GM23338 (cell line): ENCODE measurements at regions not wholly inside any gene's neighbourhood (a gene's known extent, or its start where the extent isn't known, plus 50 kb on each side); places are given as distances from the start of the nearest gene placed in this dataset.

Experiments
- ATAC-seq: fragments of 200-7000 bp; cut with Tn5 transposase; 3 replicates; pipeline ENCODE4 v1.9.1; 2020
- DNase-seq: peaks from one replicate; pipeline ENCODE4 v3.0.0-alpha.2; 2015; ENCODE audit warnings: low spot score
- H2AFZ ChIP-seq: fragments of 200-600 bp; sonication (generic); 2 replicates; pipeline ENCODE4 v1.8.0; 2016; ENCODE audit warnings: antibody characterized with exemption, mild to moderate bottlenecking, moderate library complexity
- H3F3A ChIP-seq: fragments of 200-600 bp; sonication (generic); replicated peaks from 2 replicates; pipeline ENCODE4 v1.8.0; 2017; ENCODE audit warnings: antibody characterized with exemption, mixed run types, low read depth
- H3K27ac ChIP-seq: fragments of 200-600 bp; sonication (generic); 2 replicates; pipeline ENCODE4 v1.6.1; 2016; ENCODE audit warnings: low read depth
- H3K27me3 ChIP-seq: fragments of 200-600 bp; sonication (generic); 2 replicates; pipeline ENCODE4 v1.8.0; 2016; ENCODE audit warnings: mild to moderate bottlenecking, mixed run types, moderate library complexity; ENCODE audit not compliant: insufficient read depth
- H3K36me3 ChIP-seq: fragments of 200-600 bp; sonication (generic); 2 replicates; pipeline ENCODE4 v1.8.0; 2016; ENCODE audit warnings: mild to moderate bottlenecking; ENCODE audit not compliant: insufficient read depth
- H3K4me1 ChIP-seq: fragments of 200-600 bp; sonication (generic); 2 replicates; pipeline ENCODE4 v1.8.0; 2016; ENCODE audit warnings: mild to moderate bottlenecking, moderate library complexity; ENCODE audit not compliant: insufficient read depth
- H3K4me2 ChIP-seq: fragments of 200-600 bp; sonication (generic); 2 replicates; pipeline ENCODE4 v1.7.1; 2017; ENCODE audit warnings: mixed run types
- H3K4me3 ChIP-seq: fragments of 200-600 bp; sonication (generic); 2 replicates; pipeline ENCODE4 v1.6.1; 2016; ENCODE audit warnings: mixed run types
- H3K79me2 ChIP-seq: fragments of 200-600 bp; sonication (generic); replicated peaks from 2 replicates; pipeline ENCODE4 v1.8.0; 2017; ENCODE audit warnings: mild to moderate bottlenecking; ENCODE audit not compliant: insufficient read depth
- H3K9me2 ChIP-seq: fragments of 200-600 bp; sonication (generic); 2 replicates; pipeline ENCODE4 v1.8.0; 2017; ENCODE audit not compliant: insufficient read depth
- H4K20me1 ChIP-seq: fragments of 200-600 bp; sonication (generic); replicated peaks from 2 replicates; pipeline ENCODE4 v1.8.0; 2017; ENCODE audit warnings: mild to moderate bottlenecking; ENCODE audit not compliant: insufficient read depth
- H3K27ac Mint-ChIP-seq: 2 replicates; pipeline ENCODE4 v1.8.0; 2020; ENCODE audit warnings: inconsistent platforms, mild to moderate bottlenecking, moderate library complexity, mixed read lengths
- H3K27me3 Mint-ChIP-seq: 3 replicates; pipeline ENCODE4 v1.8.0; 2022; ENCODE audit warnings: low read depth, mild to moderate bottlenecking, moderate library complexity, mixed read lengths, inconsistent platforms; ENCODE audit not compliant: insufficient read depth, poor library complexity
- H3K36me3 Mint-ChIP-seq: 3 replicates; pipeline ENCODE4 v1.8.0; 2021; ENCODE audit warnings: low read depth, mild to moderate bottlenecking, inconsistent platforms, moderate library complexity, mixed read lengths
- H3K4me1 Mint-ChIP-seq: 3 replicates; pipeline ENCODE4 v1.8.0; 2020; ENCODE audit warnings: mild to moderate bottlenecking, inconsistent platforms, mixed read lengths
- H3K4me3 Mint-ChIP-seq: 3 replicates; pipeline ENCODE4 v1.8.0; 2021; ENCODE audit warnings: moderate library complexity, mild to moderate bottlenecking, inconsistent platforms, mixed read lengths
- H3K9me3 Mint-ChIP-seq: 3 replicates; pipeline ENCODE4 v1.8.0; 2020; ENCODE audit warnings: moderate library complexity, mild to moderate bottlenecking, inconsistent platforms, mixed read lengths
- CREB1 ChIP-seq: fragments of 250-450 bp; sonication (Bioruptor Pico); IDR thresholded peaks from 2 replicates; pipeline ENCODE4 v1.5.0; 2020; ENCODE audit warnings: low read depth, mild to moderate bottlenecking, moderate library complexity
- JUNB ChIP-seq: IDR thresholded peaks from one replicate; pipeline ENCODE4 v1.6.1; 2016; ENCODE audit warnings: antibody characterized with exemption; ENCODE audit not compliant: unreplicated experiment
- NANOG ChIP-seq: IDR thresholded peaks from 2 replicates; pipeline ENCODE4 v1.6.1; 2016; ENCODE audit warnings: antibody characterized with exemption, borderline replicate concordance
- POLR2AphosphoS5 ChIP-seq: IDR thresholded peaks from 2 replicates; pipeline ENCODE4 v1.6.1; 2016; ENCODE audit warnings: antibody characterized with exemption, low read depth
- ZNF114 ChIP-seq: fragments of 250-450 bp; sonication (Bioruptor Pico); IDR thresholded peaks from 2 replicates; pipeline ENCODE4 v1.5.0; 2020; ENCODE audit warnings: mild to moderate bottlenecking, moderate library complexity
- ZNF331 ChIP-seq: fragments of 250-450 bp; sonication (Bioruptor Pico); IDR thresholded peaks from 2 replicates; pipeline ENCODE4 v1.5.0; 2020; ENCODE audit warnings: low read depth, mild to moderate bottlenecking, moderate library complexity
- TF ChIP-seq, protein P1 (sequence below): fragments of 250-450 bp; sonication (Bioruptor Pico); IDR thresholded peaks from 2 replicates; pipeline ENCODE4 v1.5.0; 2020; ENCODE audit warnings: mild to moderate bottlenecking, moderate library complexity
- TF ChIP-seq, protein P2 (sequence below): IDR thresholded peaks from 2 replicates; pipeline ENCODE4 v1.6.1; 2016; ENCODE audit warnings: antibody characterized with exemption

- TF ChIP-seq, protein P1, sequence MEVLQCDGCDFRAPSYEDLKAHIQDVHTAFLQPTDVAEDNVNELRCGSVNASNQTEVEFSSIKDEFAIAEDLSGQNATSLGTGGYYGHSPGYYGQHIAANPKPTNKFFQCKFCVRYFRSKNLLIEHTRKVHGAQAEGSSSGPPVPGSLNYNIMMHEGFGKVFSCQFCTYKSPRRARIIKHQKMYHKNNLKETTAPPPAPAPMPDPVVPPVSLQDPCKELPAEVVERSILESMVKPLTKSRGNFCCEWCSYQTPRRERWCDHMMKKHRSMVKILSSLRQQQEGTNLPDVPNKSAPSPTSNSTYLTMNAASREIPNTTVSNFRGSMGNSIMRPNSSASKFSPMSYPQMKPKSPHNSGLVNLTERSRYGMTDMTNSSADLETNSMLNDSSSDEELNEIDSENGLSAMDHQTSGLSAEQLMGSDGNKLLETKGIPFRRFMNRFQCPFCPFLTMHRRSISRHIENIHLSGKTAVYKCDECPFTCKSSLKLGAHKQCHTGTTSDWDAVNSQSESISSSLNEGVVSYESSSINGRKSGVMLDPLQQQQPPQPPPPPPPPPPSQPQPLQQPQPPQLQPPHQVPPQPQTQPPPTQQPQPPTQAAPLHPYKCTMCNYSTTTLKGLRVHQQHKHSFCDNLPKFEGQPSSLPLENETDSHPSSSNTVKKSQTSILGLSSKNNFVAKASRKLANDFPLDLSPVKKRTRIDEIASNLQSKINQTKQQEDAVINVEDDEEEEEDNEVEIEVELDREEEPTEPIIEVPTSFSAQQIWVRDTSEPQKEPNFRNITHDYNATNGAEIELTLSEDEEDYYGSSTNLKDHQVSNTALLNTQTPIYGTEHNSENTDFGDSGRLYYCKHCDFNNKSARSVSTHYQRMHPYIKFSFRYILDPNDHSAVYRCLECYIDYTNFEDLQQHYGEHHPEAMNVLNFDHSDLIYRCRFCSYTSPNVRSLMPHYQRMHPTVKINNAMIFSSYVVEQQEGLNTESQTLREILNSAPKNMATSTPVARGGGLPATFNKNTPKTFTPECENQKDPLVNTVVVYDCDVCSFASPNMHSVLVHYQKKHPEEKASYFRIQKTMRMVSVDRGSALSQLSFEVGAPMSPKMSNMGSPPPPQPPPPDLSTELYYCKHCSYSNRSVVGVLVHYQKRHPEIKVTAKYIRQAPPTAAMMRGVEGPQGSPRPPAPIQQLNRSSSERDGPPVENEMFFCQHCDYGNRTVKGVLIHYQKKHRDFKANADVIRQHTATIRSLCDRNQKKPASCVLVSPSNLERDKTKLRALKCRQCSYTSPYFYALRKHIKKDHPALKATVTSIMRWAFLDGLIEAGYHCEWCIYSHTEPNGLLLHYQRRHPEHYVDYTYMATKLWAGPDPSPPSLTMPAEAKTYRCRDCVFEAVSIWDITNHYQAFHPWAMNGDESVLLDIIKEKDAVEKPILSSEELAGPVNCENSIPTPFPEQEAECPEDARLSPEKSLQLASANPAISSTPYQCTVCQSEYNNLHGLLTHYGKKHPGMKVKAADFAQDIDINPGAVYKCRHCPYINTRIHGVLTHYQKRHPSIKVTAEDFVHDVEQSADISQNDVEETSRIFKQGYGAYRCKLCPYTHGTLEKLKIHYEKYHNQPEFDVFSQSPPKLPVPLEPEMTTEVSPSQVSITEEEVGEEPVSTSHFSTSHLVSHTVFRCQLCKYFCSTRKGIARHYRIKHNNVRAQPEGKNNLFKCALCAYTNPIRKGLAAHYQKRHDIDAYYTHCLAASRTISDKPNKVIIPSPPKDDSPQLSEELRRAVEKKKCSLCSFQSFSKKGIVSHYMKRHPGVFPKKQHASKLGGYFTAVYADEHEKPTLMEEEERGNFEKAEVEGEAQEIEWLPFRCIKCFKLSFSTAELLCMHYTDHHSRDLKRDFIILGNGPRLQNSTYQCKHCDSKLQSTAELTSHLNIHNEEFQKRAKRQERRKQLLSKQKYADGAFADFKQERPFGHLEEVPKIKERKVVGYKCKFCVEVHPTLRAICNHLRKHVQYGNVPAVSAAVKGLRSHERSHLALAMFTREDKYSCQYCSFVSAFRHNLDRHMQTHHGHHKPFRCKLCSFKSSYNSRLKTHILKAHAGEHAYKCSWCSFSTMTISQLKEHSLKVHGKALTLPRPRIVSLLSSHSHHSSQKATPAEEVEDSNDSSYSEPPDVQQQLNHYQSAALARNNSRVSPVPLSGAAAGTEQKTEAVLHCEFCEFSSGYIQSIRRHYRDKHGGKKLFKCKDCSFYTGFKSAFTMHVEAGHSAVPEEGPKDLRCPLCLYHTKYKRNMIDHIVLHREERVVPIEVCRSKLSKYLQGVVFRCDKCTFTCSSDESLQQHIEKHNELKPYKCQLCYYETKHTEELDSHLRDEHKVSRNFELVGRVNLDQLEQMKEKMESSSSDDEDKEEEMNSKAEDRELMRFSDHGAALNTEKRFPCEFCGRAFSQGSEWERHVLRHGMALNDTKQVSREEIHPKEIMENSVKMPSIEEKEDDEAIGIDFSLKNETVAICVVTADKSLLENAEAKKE (CRISPR knock-in tag): no peak
- no peak for TF ChIP-seq ZNF114
Measured at GRCh38 chr2:237194906-237195305, 109.2 kb downstream of the COPS8 start (continued).

- peaks cover 14% of the 10 kb centered on the region for H3K36me3 Mint-ChIP-seq
- peaks cover 32% of the 10 kb centered on the region for H3K4me1 Mint-ChIP-seq
- no peaks in the 10 kb centered on the region for H4K20me1 ChIP-seq
- no peaks in the 10 kb centered on the region; the same call in none of the 2 replicates for H3F3A ChIP-seq
- peaks cover 26% of the 10 kb centered on the region for H3K9me2 ChIP-seq
- peaks cover 21% of the 10 kb centered on the region for H3K9me3 Mint-ChIP-seq
- no peak overlapping the region for H3K4me2 ChIP-seq
- H3K4me1 ChIP-seq: peaks cover 27% of the 10 kb centered on the region
- H3K27me3 ChIP-seq: no peaks in the 10 kb centered on the region
- H2AFZ ChIP-seq: no peak overlapping the region
- H3K27ac ChIP-seq: no peak overlapping the region
- no peak overlapping the region for H3K4me3 ChIP-seq
- peaks cover 4% of the 10 kb centered on the region; the same call in 1 of the 2 replicates for H3K36me3 ChIP-seq
- no peak for ATAC-seq
- H3K27ac Mint-ChIP-seq: no peak overlapping the region; the same call in 1 of the 2 replicates
- no peak for DNase-seq
- no peak overlapping the region for H3K4me3 Mint-ChIP-seq
- no peaks in the 10 kb centered on the region for H3K79me2 ChIP-seq
- peaks cover 9% of the 10 kb centered on the region for H3K27me3 Mint-ChIP-seq
- TF ChIP-seq NANOG: no peak
- TF ChIP-seq ZNF331 (CRISPR knock-in tag): no peak
- no peak for TF ChIP-seq POLR2AphosphoS5
- TF ChIP-seq, protein P2, sequence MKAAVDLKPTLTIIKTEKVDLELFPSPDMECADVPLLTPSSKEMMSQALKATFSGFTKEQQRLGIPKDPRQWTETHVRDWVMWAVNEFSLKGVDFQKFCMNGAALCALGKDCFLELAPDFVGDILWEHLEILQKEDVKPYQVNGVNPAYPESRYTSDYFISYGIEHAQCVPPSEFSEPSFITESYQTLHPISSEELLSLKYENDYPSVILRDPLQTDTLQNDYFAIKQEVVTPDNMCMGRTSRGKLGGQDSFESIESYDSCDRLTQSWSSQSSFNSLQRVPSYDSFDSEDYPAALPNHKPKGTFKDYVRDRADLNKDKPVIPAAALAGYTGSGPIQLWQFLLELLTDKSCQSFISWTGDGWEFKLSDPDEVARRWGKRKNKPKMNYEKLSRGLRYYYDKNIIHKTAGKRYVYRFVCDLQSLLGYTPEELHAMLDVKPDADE: no peak
- TF ChIP-seq JUNB: no peak
- TF ChIP-seq, protein P1 (CRISPR knock-in tag): no peak
- TF ChIP-seq CREB1 (CRISPR knock-in tag): no peak
Measured at GRCh38 chr2:237195396-237196120, 109.9 kb downstream of the COPS8 start.
